K562 (cell line): ENCODE measurements at regions not wholly inside any gene's neighbourhood (a gene's known extent, or its start where the extent isn't known, plus 50 kb on each side); places are given as distances from the start of the nearest gene placed in this dataset.

Source experiments
- BMI1 ChIP-seq: fragments of 150-350 bp; IDR thresholded peaks from 2 replicates; pipeline ENCODE4 v1.6.1; 2014; ENCODE audit warnings: low read length
- BRD4 ChIP-seq: fragments of 200-600 bp; sonication (generic); IDR thresholded peaks from 2 replicates; pipeline ENCODE4 v1.6.1; 2017; ENCODE audit warnings: inconsistent platforms
- CSDE1 ChIP-seq, 2 experiments: fragments of 450-650 bp; IDR thresholded peaks; 2 replicates each; pipeline ENCODE4 v1.6.1; 2016; ENCODE audit warnings: mild to moderate bottlenecking in 1 of 2
- ETV6 ChIP-seq, 3 experiments: fragments of 150-350 bp in 1 of 3; sonication (generic) in 1 of 3; formaldehyde crosslinking in 1 of 3; IDR thresholded peaks; 2 replicates each; pipeline versions ENCODE4 v1.6.1 to v1.8.0; 2014 to 2022; ENCODE audit warnings: borderline replicate concordance in 2 of 3, low read depth in 2 of 3, antibody characterized with exemption in 1 of 3, low read length in 1 of 3, mild to moderate bottlenecking in 1 of 3, missing genetic modification reagents in 1 of 3
- MAFF ChIP-seq: IDR thresholded peaks from 2 replicates; pipeline ENCODE4 v1.6.1; 2012; ENCODE audit warnings: low read length, improper control_type of control experiment
- MXI1 ChIP-seq: IDR thresholded peaks from 2 replicates; pipeline ENCODE4 v1.6.1; 2011; ENCODE audit warnings: low read depth, mild to moderate bottlenecking, improper control_type of control experiment, low read length
- PCBP2 ChIP-seq: fragments of 200-400 bp; formaldehyde crosslinking; IDR thresholded peaks from 2 replicates; pipeline ENCODE4 v1.6.1; 2018; ENCODE audit warnings: low read length, low read depth, mild to moderate bottlenecking, moderate library complexity; ENCODE audit not compliant: poor library complexity, severe bottlenecking
- SOX6 ChIP-seq: fragments of 450-650 bp; IDR thresholded peaks from 2 replicates; pipeline ENCODE4 v1.6.1; 2014; ENCODE audit warnings: mild to moderate bottlenecking
- TF ChIP-seq, protein P1 (sequence below), 3 experiments: fragments of 200-800 bp in 1 of 3; sonication (Bioruptor generic) in 1 of 3; sonication (generic) in 1 of 3; formaldehyde crosslinking in 1 of 3; IDR thresholded peaks; 2 replicates each; pipeline versions ENCODE4 v1.6.1 to v1.8.0; 2016 to 2022; ENCODE audit warnings: mild to moderate bottlenecking in 2 of 3, missing compliant biosample characterization in 2 of 3, missing genetic modification characterization in 2 of 3, missing genetic modification reagents in 1 of 3

DNA sequence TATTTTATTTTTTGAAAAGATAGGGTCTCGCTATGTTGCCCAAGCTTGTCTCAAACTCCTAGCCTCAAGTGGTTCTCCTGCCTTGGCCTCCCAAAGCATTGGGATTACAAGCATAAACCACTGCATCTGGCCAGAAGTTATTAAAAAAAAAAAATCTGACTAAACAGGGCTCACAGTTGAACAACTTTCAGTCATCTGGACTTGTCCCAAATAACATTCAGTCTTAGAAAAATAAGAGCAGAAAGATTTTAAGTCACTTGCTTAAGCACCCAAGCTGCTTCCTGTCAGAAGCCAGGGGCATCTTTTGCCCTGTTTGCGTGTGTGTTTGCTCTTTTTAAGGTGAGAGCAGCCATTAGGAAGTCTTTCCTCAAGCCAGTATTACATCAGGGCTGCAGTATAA is 286.8 kb downstream of the LMO4 start:
- TF ChIP-seq ETV6 (IDR thresholded peaks at IDR 0.05; ENCODE audit: borderline replicate concordance in 1 of 2, low read depth in 2 of 2, low read length in 1 of 2): no peak
- no peak for TF ChIP-seq ETV6 (CRISPR knock-in tag; IDR thresholded peaks at IDR 0.05; ENCODE audit: borderline replicate concordance)
- no peak for TF ChIP-seq MXI1
- TF ChIP-seq PCBP2: no peak
- no peak for TF ChIP-seq MAFF
- no peak for TF ChIP-seq CSDE1 (IDR thresholded peaks at IDR 0.05)
- TF ChIP-seq, protein P1, sequence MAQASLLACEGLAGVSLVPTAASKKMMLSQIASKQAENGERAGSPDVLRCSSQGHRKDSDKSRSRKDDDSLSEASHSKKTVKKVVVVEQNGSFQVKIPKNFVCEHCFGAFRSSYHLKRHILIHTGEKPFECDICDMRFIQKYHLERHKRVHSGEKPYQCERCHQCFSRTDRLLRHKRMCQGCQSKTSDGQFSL (CRISPR knock-in tag; IDR thresholded peaks at IDR 0.05): no peak
- TF ChIP-seq, protein P1 (tag; IDR thresholded peaks at IDR 0.05): no peak
- no peak for TF ChIP-seq BMI1
- TF ChIP-seq SOX6: no peak
- TF ChIP-seq BRD4: no peak
